OCI-LY3 (cell line): ENCODE measurements at regions not wholly inside any gene's neighbourhood (a gene's known extent, or its start where the extent isn't known, plus 50 kb on each side); places are given as distances from the start of the nearest gene placed in this dataset.

Experiments
- H2AFZ ChIP-seq: fragments of 200-600, 300-600 bp; shearing (Covaris generic); 2 replicates; pipeline ENCODE4 v1.6.0; 2014; ENCODE audit warnings: antibody characterized with exemption, low read depth, low read length
- H3K27ac ChIP-seq: fragments of 200-600, 300-600 bp; sonication (generic); 2 replicates; pipeline ENCODE4 v1.5.1; 2014; ENCODE audit warnings: mild to moderate bottlenecking, low read length, moderate library complexity, mixed read lengths
- H3K27me3 ChIP-seq: fragments of 200-600, 300-600 bp; sonication (generic); 2 replicates; pipeline ENCODE4 v1.6.1; 2014; ENCODE audit warnings: low read depth, low read length, mixed read lengths
- H3K36me3 ChIP-seq: fragments of 200-600, 300-600 bp; sonication (generic); replicated peaks from 2 replicates; pipeline ENCODE3; 2014; ENCODE audit warnings: low read depth, low read length, mixed read lengths
- H3K4me1 ChIP-seq: fragments of 300-600, 200-600 bp; sonication (generic); 2 replicates; pipeline ENCODE4 v1.6.1; 2014; ENCODE audit warnings: low read length, mixed read lengths
- H3K4me2 ChIP-seq: fragments of 200-600, 300-600 bp; sonication (generic); 2 replicates; pipeline ENCODE4 v1.6.1; 2014; ENCODE audit warnings: low read length, mixed read lengths
- H3K4me3 ChIP-seq: fragments of 300-600, 200-600 bp; sonication (generic); 2 replicates; pipeline ENCODE4 v1.5.1; 2014; ENCODE audit warnings: antibody characterized with exemption, mild to moderate bottlenecking, low read length, moderate library complexity
- H3K79me2 ChIP-seq: fragments of 300-600, 200-600 bp; shearing (Covaris generic); 2 replicates; pipeline ENCODE4 v1.6.1; 2014; ENCODE audit warnings: mild to moderate bottlenecking, low read length, mixed read lengths
- H3K9ac ChIP-seq: fragments of 300-600, 200-600 bp; shearing (Covaris generic); 2 replicates; pipeline ENCODE4 v1.6.0; 2014; ENCODE audit warnings: mild to moderate bottlenecking, low read length, moderate library complexity
- H3K9me3 ChIP-seq: fragments of 200-600, 300-600 bp; shearing (Covaris generic); 2 replicates; pipeline ENCODE4 v1.6.1; 2014; ENCODE audit warnings: low read length, mixed read lengths; ENCODE audit not compliant: insufficient read depth
- H4K20me1 ChIP-seq: fragments of 200-600, 300-600 bp; sonication (generic); 2 replicates; pipeline ENCODE4 v1.6.1; 2016; ENCODE audit warnings: low read length, mixed read lengths; ENCODE audit not compliant: insufficient read depth
- EZH2phosphoT487 ChIP-seq: fragments of 200-600 bp; shearing (Covaris generic); IDR thresholded peaks from 2 replicates; pipeline ENCODE4 v1.6.1; 2018; ENCODE audit warnings: antibody characterized with exemption, mixed run types, low read depth
- TF ChIP-seq, protein P1 (sequence below): fragments of 200-600, 300-600 bp; sonication (generic); IDR thresholded peaks from 2 replicates; pipeline ENCODE4 v1.5.1; 2014; ENCODE audit warnings: antibody characterized with exemption, low read length, low read depth

DNA sequence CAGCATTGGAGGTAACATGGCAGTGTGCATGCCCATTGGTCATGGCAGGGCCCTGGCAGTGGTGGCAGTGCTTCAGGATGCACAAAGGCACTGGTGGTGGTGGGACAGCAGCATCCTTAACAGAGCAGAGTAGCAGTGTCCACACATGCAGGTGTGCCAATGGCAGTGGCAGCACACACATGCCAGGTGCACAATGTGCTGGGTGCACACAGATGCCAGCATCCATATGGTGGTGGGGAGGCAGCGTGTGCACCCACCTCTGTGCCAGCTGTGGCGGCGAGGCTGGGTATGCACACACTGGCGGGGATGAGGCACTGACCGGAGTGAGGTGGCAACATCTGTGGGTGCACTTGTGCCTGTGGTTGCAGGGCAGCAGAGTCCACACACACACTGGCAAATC, 150.6 kb downstream of the SI start:
- Histone ChIP-seq H3K4me2 (no peak overlapping the region), H3K9me3 (no peaks in the 10 kb centered on the region), H3K4me1 (no peaks in the 10 kb centered on the region), H3K27me3 (no peaks in the 10 kb centered on the region), H4K20me1 (no peaks in the 10 kb centered on the region), H3K9ac (no peak overlapping the region), H3K4me3 (no peak overlapping the region), H2AFZ (no peak overlapping the region), H3K79me2 (no peaks in the 10 kb centered on the region), H3K36me3 (no peaks in the 10 kb centered on the region), H3K27ac (no peak overlapping the region)
- TF ChIP-seq EZH2phosphoT487, result no peak
- TF ChIP-seq, protein P1, sequence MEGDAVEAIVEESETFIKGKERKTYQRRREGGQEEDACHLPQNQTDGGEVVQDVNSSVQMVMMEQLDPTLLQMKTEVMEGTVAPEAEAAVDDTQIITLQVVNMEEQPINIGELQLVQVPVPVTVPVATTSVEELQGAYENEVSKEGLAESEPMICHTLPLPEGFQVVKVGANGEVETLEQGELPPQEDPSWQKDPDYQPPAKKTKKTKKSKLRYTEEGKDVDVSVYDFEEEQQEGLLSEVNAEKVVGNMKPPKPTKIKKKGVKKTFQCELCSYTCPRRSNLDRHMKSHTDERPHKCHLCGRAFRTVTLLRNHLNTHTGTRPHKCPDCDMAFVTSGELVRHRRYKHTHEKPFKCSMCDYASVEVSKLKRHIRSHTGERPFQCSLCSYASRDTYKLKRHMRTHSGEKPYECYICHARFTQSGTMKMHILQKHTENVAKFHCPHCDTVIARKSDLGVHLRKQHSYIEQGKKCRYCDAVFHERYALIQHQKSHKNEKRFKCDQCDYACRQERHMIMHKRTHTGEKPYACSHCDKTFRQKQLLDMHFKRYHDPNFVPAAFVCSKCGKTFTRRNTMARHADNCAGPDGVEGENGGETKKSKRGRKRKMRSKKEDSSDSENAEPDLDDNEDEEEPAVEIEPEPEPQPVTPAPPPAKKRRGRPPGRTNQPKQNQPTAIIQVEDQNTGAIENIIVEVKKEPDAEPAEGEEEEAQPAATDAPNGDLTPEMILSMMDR, result no peak

DNA sequence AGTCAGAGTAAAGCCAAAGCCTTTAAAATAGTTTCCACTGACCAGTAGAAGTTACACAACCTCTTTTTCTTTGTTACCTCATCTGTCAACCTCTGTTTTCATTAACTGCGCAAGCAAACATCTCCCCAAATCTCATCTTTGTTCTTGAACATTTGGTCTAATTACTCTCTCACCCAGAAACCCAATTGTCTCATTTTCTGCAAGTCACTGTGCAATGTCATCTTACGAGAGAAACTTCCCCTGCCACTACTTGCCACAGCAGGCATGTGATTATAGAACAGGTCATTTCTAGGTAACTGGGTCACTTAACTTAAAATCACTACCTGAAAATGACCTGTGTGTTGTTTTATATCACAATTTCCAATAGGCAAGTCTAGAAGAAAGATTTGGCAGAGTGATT, 159.4 kb downstream of the SI start:
- no peak for TF ChIP-seq EZH2phosphoT487
- TF ChIP-seq, protein P1, result no peak
- Histone ChIP-seq H3K36me3 (no peaks in the 10 kb centered on the region), H4K20me1 (no peaks in the 10 kb centered on the region), H3K27ac (no peak overlapping the region), H3K4me3 (no peak overlapping the region), H3K9ac (no peak overlapping the region), H3K27me3 (no peaks in the 10 kb centered on the region), H2AFZ (peak overlapping the region; percentile 64; the same call in 1 of the 2 replicates), H3K79me2 (no peaks in the 10 kb centered on the region), H3K4me1 (peaks cover 11% of the 10 kb centered on the region), H3K4me2 (peak overlapping the region; percentile 40), H3K9me3 (no peaks in the 10 kb centered on the region)

DNA sequence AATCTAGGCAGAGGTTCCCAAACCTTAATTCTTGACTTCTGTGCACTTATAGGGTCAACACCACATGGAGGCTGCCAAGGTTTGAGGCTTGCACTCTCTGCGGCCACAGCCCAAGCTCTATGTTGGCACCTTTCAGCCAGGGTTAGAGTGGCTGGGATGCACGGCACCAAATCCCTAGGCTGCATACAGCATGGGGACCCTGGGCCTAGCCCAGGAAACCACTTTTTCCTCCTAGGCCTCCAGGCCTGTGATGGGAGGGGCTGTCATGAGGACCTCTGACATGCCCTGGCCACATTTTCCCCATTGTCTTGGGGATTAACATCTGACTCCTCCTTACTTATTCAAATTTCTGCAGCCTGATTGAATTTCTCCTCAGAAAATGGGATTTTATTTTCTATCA, 165.4 kb downstream of the SI start:
- H2AFZ ChIP-seq, result no peak overlapping the region
- H3K4me1 ChIP-seq, result no peaks in the 10 kb centered on the region
- TF ChIP-seq, protein P1, result no peak
- TF ChIP-seq EZH2phosphoT487, result no peak
- no peaks in the 10 kb centered on the region for H3K9me3 ChIP-seq
- no peak overlapping the region for H3K9ac ChIP-seq
- no peaks in the 10 kb centered on the region for H3K36me3 ChIP-seq
- no peak overlapping the region for H3K4me3 ChIP-seq
- no peak overlapping the region for H3K27ac ChIP-seq
- H3K79me2 ChIP-seq, result no peaks in the 10 kb centered on the region
- no peak overlapping the region for H3K4me2 ChIP-seq
- no peaks in the 10 kb centered on the region for H4K20me1 ChIP-seq
- no peaks in the 10 kb centered on the region for H3K27me3 ChIP-seq

DNA sequence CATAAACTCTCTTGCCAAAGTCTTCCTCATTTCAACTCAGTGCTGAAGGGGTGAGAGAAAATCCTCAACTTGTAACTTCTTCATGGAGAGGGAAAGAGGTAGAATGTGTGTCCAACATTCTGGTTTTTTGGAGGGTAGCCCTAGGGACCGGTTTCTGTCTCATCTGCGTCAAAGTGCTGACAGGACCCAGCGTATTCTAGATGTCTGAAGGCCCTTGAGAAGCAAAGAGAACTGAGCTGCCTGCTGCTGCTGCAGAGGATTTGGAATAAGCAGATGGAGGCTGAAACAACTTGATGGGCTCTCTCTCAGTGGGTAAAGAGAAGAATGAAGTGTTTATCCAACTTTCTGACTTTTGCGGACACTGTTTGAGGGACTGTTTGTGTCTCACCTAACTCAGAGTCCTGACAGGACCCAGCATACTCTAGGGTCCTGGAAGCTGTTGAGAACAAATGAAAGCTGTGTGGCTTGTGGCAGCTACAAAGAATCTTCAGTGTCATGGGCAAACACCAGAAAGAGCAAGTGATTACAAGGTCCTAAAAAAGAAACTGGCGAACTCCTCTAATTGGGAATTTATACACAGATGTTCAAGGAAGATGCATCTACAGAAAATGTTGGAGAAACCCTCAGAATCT, 174.4 kb downstream of the SI start:
- no peaks in the 10 kb centered on the region for H3K36me3 ChIP-seq
- no peaks in the 10 kb centered on the region for H3K9me3 ChIP-seq
- H3K4me1 ChIP-seq, result no peaks in the 10 kb centered on the region
- H3K27me3 ChIP-seq, result no peaks in the 10 kb centered on the region
- TF ChIP-seq EZH2phosphoT487, result no peak
- TF ChIP-seq, protein P1, result no peak
- H3K4me3 ChIP-seq, result no peak overlapping the region
- no peaks in the 10 kb centered on the region for H4K20me1 ChIP-seq
- no peak overlapping the region for H3K4me2 ChIP-seq
- H3K27ac ChIP-seq, result no peak overlapping the region
- no peak overlapping the region for H3K9ac ChIP-seq
- no peak overlapping the region for H2AFZ ChIP-seq
- no peaks in the 10 kb centered on the region for H3K79me2 ChIP-seq
